D721Med (cell line): ENCODE measurements at regions not wholly inside any gene's neighbourhood (a gene's known extent, or its start where the extent isn't known, plus 50 kb on each side); places are given as distances from the start of the nearest gene placed in this dataset.

Experiments
- DNase-seq: peaks from one replicate; pipeline ENCODE4 v3.0.0; 2011; ENCODE audit warnings: low spot score; ENCODE audit not compliant: insufficient read length
- FAIRE-seq: peaks from 2 replicates; lab custom pipeline; 2011; peaks lifted over from hg19 to GRCh38; lab: Jason Lieb, UNC
- CTCF ChIP-seq: IDR thresholded peaks from 2 replicates; pipeline ENCODE4 v1.5.1; 2012; ENCODE audit warnings: mild to moderate bottlenecking, control low read depth; ENCODE audit not compliant: insufficient read depth; ENCODE audit errors: missing control alignments

- DNase-seq, result no peak
- FAIRE-seq, result no peak
- TF ChIP-seq CTCF, result no peak
These were observed 234.4 kb upstream of the PMFBP1 start for GRCh38 chr16:72406390-72406789.

GRCh38 chr16:72404299-72404698 is 232.3 kb upstream of the PMFBP1 start:
- FAIRE-seq (no peak), DNase-seq (no peak)
- no peak for TF ChIP-seq CTCF

- no peak for TF ChIP-seq CTCF
- FAIRE-seq (no peak), DNase-seq (no peak)
These were observed 229.1 kb upstream of the PMFBP1 start for GRCh38 chr16:72401084-72401361.

GRCh38 chr16:72400257-72401083 is 228.5 kb upstream of the PMFBP1 start:
- no peak for FAIRE-seq
- TF ChIP-seq CTCF, result peak; percentile 69
- DNase-seq, result no peak

GRCh38 chr16:72399811-72400210 is 227.9 kb upstream of the PMFBP1 start:
- no peak for FAIRE-seq
- DNase-seq, result no peak
- TF ChIP-seq CTCF, result no peak

- no peak for TF ChIP-seq CTCF
- FAIRE-seq (no peak), DNase-seq (no peak)
These were observed 225.9 kb upstream of the PMFBP1 start for GRCh38 chr16:72397876-72398275.

- no peak for FAIRE-seq
- no peak for DNase-seq
- TF ChIP-seq CTCF, result no peak
These were observed 222.6 kb upstream of the PMFBP1 start for GRCh38 chr16:72394526-72394925.
